Stomach (tissue), 4 donors: ENCODE measurements at regions not wholly inside any gene's neighbourhood (a gene's known extent, or its start where the extent isn't known, plus 50 kb on each side); places are given as distances from the start of the nearest gene placed in this dataset.

Experiments
- EP300 ChIP-seq: sonication (generic); formaldehyde crosslinking; IDR thresholded peaks from one replicate; pipeline ENCODE4 v1.6.1; 2017; ENCODE audit warnings: antibody characterized with exemption
- POLR2A ChIP-seq, 4 donors: fragments of 450-650 bp; IDR thresholded peaks; one replicate each; pipeline ENCODE4 v1.6.1; 2016; ENCODE audit warnings: antibody characterized with exemption in 4 of 4, control low read depth in 2 of 4, mild to moderate bottlenecking in 1 of 4, moderate library complexity in 1 of 4
- POLR2AphosphoS5 ChIP-seq, 3 donors: sonication (generic); formaldehyde crosslinking; IDR thresholded peaks; one replicate each; pipeline ENCODE4 v1.6.1; 2016; ENCODE audit warnings: antibody characterized with exemption in 3 of 3
- TF ChIP-seq, protein P1 (sequence below), 7 experiments: fragments of 450-650 bp in 4 of 7; fragments of 200-600 bp in 3 of 7; sonication (generic) in 3 of 7; IDR thresholded peaks; one replicate each; pipeline ENCODE4 v1.5.1; 2016 to 2019; ENCODE audit warnings: antibody characterized with exemption in 7 of 7, control low read depth in 2 of 7, mild to moderate bottlenecking in 1 of 7

DNA sequence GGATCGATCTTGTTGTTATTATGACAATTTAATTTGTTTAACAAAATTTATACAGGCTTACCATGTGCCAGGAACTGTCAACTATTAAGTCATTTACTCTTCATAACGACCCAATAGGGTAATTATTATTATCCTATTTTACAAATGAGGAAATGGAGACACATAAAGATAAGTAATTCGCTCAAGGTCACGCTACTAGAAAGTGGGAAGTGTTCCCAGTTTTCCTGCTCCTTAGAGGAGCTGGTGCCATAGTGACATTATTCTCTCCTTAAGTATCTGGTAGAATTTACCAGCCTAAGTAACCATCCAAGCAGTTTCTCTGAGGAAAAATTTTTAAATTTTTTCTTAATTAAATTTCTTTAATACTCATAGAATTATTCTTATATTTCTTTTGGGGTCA lies 360.9 kb upstream of the RNF32 start:
- TF ChIP-seq, protein P1, sequence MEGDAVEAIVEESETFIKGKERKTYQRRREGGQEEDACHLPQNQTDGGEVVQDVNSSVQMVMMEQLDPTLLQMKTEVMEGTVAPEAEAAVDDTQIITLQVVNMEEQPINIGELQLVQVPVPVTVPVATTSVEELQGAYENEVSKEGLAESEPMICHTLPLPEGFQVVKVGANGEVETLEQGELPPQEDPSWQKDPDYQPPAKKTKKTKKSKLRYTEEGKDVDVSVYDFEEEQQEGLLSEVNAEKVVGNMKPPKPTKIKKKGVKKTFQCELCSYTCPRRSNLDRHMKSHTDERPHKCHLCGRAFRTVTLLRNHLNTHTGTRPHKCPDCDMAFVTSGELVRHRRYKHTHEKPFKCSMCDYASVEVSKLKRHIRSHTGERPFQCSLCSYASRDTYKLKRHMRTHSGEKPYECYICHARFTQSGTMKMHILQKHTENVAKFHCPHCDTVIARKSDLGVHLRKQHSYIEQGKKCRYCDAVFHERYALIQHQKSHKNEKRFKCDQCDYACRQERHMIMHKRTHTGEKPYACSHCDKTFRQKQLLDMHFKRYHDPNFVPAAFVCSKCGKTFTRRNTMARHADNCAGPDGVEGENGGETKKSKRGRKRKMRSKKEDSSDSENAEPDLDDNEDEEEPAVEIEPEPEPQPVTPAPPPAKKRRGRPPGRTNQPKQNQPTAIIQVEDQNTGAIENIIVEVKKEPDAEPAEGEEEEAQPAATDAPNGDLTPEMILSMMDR (IDR thresholded peaks at IDR 0.05), result no peak
- TF ChIP-seq EP300, result no peak
- no peak for TF ChIP-seq POLR2AphosphoS5 (IDR thresholded peaks at IDR 0.05)
- no peak for TF ChIP-seq POLR2A (IDR thresholded peaks at IDR 0.05)
